ENCODE measurements at regions not wholly inside any gene's neighbourhood (a gene's known extent, or its start where the extent isn't known, plus 50 kb on each side); places are given as distances from the start of the nearest gene placed in this dataset.

GRCh38 chr2:18057657-18058056 is 179.2 kb downstream of the KCNS3 start:
- Histone ChIP-seq H3K4me3 (no peak overlapping the region), H3K27me3 (no peaks in the 10 kb centered on the region), H3K27ac (no peak overlapping the region), H3K4me1 (ENCODE audit: insufficient read depth) (no peaks in the 10 kb centered on the region), H3K36me3 (no peaks in the 10 kb centered on the region), H3K9me3 (no peaks in the 10 kb centered on the region)
- 60 to 78% (median 67%) methylated on average over 1 of the region's 1 CpG for WGBS, 3 donors
- DNase-seq = no peak
- TF ChIP-seq POLR2A (IDR thresholded peaks at IDR 0.05) = no peak
- no peak for TF ChIP-seq EP300 (IDR thresholded peaks at IDR 0.05)
- TF ChIP-seq CTCF (IDR thresholded peaks at IDR 0.05) = no peak
- intact Hi-C loops (cut with DNase I) = no loop called here

GRCh38 chr2:18055290-18055689 is 176.8 kb downstream of the KCNS3 start:
- Histone ChIP-seq H3K9me3 (no peaks in the 10 kb centered on the region), H3K36me3 (no peaks in the 10 kb centered on the region), H3K4me3 (no peak overlapping the region), H3K4me1 (ENCODE audit: insufficient read depth) (no peaks in the 10 kb centered on the region), H3K27ac (no peak overlapping the region), H3K27me3 (no peaks in the 10 kb centered on the region)
- TF ChIP-seq CTCF (IDR thresholded peaks at IDR 0.05) = no peak
- TF ChIP-seq EP300 (IDR thresholded peaks at IDR 0.05) = no peak
- no peak for TF ChIP-seq POLR2A (IDR thresholded peaks at IDR 0.05)
- no peak for DNase-seq
- 87 to 93% (median 91%) methylated on average over 3 of the region's 3 CpGs for WGBS, 3 donors
- intact Hi-C loops (cut with DNase I) = no loop called here

GRCh38 chr2:18050001-18050400 is 171.5 kb downstream of the KCNS3 start:
- Histone ChIP-seq H3K4me1 (ENCODE audit: insufficient read depth) (no peaks in the 10 kb centered on the region), H3K36me3 (no peaks in the 10 kb centered on the region), H3K27ac (no peak overlapping the region), H3K4me3 (no peak overlapping the region), H3K27me3 (no peaks in the 10 kb centered on the region), H3K9me3 (no peaks in the 10 kb centered on the region)
- no peak for DNase-seq
- WGBS, 3 donors = 88 to 96% (median 93%) methylated on average over 6 of the region's 6 CpGs
- TF ChIP-seq POLR2A (IDR thresholded peaks at IDR 0.05) (no peak), EP300 (IDR thresholded peaks at IDR 0.05) (no peak), CTCF (IDR thresholded peaks at IDR 0.05) (no peak)
- intact Hi-C loops (cut with DNase I) = no loop called here

- 79 to 86% (median 84%) methylated on average over 4 of the region's 4 CpGs for WGBS, 3 donors
- Histone ChIP-seq H3K36me3 (no peaks in the 10 kb centered on the region), H3K4me1 (ENCODE audit: insufficient read depth) (no peaks in the 10 kb centered on the region), H3K4me3 (no peak overlapping the region), H3K27me3 (no peaks in the 10 kb centered on the region), H3K27ac (no peak overlapping the region), H3K9me3 (no peaks in the 10 kb centered on the region)
- intact Hi-C loops (cut with DNase I) = no loop called here
- no peak for DNase-seq
- TF ChIP-seq CTCF (IDR thresholded peaks at IDR 0.05) (no peak), POLR2A (IDR thresholded peaks at IDR 0.05) (no peak), EP300 (IDR thresholded peaks at IDR 0.05) (no peak)
These were observed 170.9 kb downstream of the KCNS3 start for GRCh38 chr2:18049325-18049724.

Measured in ovary (tissue), 7 donors.